ENCODE measurements at regions not wholly inside any gene's neighbourhood (a gene's known extent, or its start where the extent isn't known, plus 50 kb on each side); places are given as distances from the start of the nearest gene placed in this dataset.

DNA sequence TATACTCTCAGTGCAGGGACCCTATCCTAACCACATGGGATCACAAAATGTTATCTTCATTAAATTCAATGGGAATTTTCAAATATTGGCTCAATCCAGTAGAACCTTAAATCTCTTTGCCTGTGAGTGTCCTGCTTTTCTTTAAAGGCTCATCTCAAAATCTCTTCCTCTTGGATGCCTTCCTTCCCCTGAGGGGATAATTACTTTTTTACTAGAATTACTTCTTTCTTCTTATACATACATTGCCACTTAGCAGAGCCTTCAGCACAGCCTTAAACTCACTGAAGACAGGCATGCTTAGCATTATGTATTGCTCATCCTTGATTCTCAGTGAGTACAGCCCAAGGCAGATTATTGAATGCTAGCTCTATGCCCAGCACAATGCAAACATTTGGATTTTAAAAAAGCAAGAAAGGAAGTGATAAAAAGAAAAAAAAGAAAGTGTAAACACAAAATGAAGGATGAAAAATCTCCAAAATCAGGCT lies 1918.0 kb upstream of the FLRT2 start:
- H3K9me2 ChIP-seq (ENCODE audit: insufficient read depth, low read length), result no peaks in the 10 kb centered on the region
- no peaks in the 10 kb centered on the region for H3K36me3 ChIP-seq (ENCODE audit: insufficient read depth, low read length)
- no peaks in the 10 kb centered on the region for H3F3A ChIP-seq (ENCODE audit: insufficient read depth, low read length, poor library complexity, severe bottlenecking)
- no peaks in the 10 kb centered on the region for H3K27me3 ChIP-seq (ENCODE audit: insufficient read depth, low read depth, low read length)
- TF ChIP-seq RAD21 (conservative IDR thresholded peaks at IDR 0.05), result no peak
- TF ChIP-seq, protein P1, sequence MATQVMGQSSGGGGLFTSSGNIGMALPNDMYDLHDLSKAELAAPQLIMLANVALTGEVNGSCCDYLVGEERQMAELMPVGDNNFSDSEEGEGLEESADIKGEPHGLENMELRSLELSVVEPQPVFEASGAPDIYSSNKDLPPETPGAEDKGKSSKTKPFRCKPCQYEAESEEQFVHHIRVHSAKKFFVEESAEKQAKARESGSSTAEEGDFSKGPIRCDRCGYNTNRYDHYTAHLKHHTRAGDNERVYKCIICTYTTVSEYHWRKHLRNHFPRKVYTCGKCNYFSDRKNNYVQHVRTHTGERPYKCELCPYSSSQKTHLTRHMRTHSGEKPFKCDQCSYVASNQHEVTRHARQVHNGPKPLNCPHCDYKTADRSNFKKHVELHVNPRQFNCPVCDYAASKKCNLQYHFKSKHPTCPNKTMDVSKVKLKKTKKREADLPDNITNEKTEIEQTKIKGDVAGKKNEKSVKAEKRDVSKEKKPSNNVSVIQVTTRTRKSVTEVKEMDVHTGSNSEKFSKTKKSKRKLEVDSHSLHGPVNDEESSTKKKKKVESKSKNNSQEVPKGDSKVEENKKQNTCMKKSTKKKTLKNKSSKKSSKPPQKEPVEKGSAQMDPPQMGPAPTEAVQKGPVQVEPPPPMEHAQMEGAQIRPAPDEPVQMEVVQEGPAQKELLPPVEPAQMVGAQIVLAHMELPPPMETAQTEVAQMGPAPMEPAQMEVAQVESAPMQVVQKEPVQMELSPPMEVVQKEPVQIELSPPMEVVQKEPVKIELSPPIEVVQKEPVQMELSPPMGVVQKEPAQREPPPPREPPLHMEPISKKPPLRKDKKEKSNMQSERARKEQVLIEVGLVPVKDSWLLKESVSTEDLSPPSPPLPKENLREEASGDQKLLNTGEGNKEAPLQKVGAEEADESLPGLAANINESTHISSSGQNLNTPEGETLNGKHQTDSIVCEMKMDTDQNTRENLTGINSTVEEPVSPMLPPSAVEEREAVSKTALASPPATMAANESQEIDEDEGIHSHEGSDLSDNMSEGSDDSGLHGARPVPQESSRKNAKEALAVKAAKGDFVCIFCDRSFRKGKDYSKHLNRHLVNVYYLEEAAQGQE (IDR thresholded peaks at IDR 0.05; ENCODE audit: borderline replicate concordance), result no peak
- TF ChIP-seq POLR2AphosphoS5 (IDR thresholded peaks at IDR 0.05), result no peak
- TF ChIP-seq MXI1 (conservative IDR thresholded peaks at IDR 0.05; ENCODE audit: poor library complexity, severe bottlenecking), result no peak
- no peak for TF ChIP-seq TAF1 (IDR thresholded peaks at IDR 0.05; ENCODE audit: low read depth)
- TF ChIP-seq, protein P2, sequence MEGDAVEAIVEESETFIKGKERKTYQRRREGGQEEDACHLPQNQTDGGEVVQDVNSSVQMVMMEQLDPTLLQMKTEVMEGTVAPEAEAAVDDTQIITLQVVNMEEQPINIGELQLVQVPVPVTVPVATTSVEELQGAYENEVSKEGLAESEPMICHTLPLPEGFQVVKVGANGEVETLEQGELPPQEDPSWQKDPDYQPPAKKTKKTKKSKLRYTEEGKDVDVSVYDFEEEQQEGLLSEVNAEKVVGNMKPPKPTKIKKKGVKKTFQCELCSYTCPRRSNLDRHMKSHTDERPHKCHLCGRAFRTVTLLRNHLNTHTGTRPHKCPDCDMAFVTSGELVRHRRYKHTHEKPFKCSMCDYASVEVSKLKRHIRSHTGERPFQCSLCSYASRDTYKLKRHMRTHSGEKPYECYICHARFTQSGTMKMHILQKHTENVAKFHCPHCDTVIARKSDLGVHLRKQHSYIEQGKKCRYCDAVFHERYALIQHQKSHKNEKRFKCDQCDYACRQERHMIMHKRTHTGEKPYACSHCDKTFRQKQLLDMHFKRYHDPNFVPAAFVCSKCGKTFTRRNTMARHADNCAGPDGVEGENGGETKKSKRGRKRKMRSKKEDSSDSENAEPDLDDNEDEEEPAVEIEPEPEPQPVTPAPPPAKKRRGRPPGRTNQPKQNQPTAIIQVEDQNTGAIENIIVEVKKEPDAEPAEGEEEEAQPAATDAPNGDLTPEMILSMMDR (IDR thresholded peaks at IDR 0.05; ENCODE audit: poor library complexity, severe bottlenecking), result no peak
- TF ChIP-seq EZH2 (IDR thresholded peaks at IDR 0.05; ENCODE audit: borderline replicate concordance, insufficient read depth, low read length, poor library complexity, severe bottlenecking), result no peak
- TF ChIP-seq EP300 (conservative IDR thresholded peaks at IDR 0.05; ENCODE audit: poor library complexity, severe bottlenecking), result no peak
- no peak for TF ChIP-seq SMC3 (conservative IDR thresholded peaks at IDR 0.05; ENCODE audit: poor library complexity)
- H3K27ac ChIP-seq (ENCODE audit: low read length), result no peak overlapping the region
- no peak overlapping the region for H3K9ac ChIP-seq (ENCODE audit: low read length)
- no peak overlapping the region for H3K4me3 ChIP-seq (ENCODE audit: low read length)
- H2AFZ ChIP-seq (ENCODE audit: low read depth, low read length), result no peak overlapping the region
- no peaks in the 10 kb centered on the region for H4K20me1 ChIP-seq (ENCODE audit: insufficient read depth)
- H3K4me2 ChIP-seq (ENCODE audit: low read length), result no peak overlapping the region
- H3K79me2 ChIP-seq (replicated peaks; ENCODE audit: insufficient read depth, low read length), result no peaks in the 10 kb centered on the region
- H3K9me3 ChIP-seq (ENCODE audit: low read length), result no peaks in the 10 kb centered on the region

DNA sequence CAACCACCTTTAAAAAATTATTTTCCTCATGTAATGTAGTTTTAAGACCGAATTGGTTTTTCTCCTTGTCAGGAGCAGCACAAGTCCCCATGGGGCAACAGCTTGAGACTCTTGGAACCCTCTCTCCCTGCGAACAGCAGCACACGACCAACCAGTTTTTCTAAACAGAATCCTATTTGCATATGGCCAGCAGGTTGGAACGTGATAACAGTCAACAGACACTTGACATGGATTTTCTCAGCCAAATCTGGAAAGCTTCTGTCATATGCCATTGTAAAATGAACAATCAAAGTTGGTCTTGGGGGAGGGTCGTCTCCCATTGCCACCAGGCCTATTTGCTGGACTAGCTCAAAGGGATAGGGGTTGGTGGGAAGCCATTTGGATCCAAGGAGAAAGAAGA lies 1915.0 kb upstream of the FLRT2 start:
- Histone ChIP-seq H3K9me3 (ENCODE audit: low read length) (no peaks in the 10 kb centered on the region), H3K4me3 (ENCODE audit: low read length) (no peak overlapping the region), H3K9ac (ENCODE audit: low read length) (no peak overlapping the region), H3K27ac (ENCODE audit: low read length) (no peak overlapping the region), H4K20me1 (ENCODE audit: insufficient read depth) (no peaks in the 10 kb centered on the region), H3K79me2 (replicated peaks; ENCODE audit: insufficient read depth, low read length) (no peaks in the 10 kb centered on the region), H2AFZ (ENCODE audit: low read depth, low read length) (no peak overlapping the region), H3K4me2 (ENCODE audit: low read length) (no peak overlapping the region), H3F3A (ENCODE audit: insufficient read depth, low read length, poor library complexity, severe bottlenecking) (no peaks in the 10 kb centered on the region), H3K27me3 (ENCODE audit: insufficient read depth, low read depth, low read length) (no peaks in the 10 kb centered on the region), H3K36me3 (ENCODE audit: insufficient read depth, low read length) (no peaks in the 10 kb centered on the region), H3K9me2 (ENCODE audit: insufficient read depth, low read length) (no peaks in the 10 kb centered on the region)
- TF ChIP-seq EP300 (conservative IDR thresholded peaks at IDR 0.05; ENCODE audit: poor library complexity, severe bottlenecking) (no peak), MXI1 (conservative IDR thresholded peaks at IDR 0.05; ENCODE audit: poor library complexity, severe bottlenecking) (no peak), TAF1 (IDR thresholded peaks at IDR 0.05; ENCODE audit: low read depth) (no peak), RAD21 (conservative IDR thresholded peaks at IDR 0.05) (no peak)
